K562 (cell line): ENCODE measurements at regions not wholly inside any gene's neighbourhood (a gene's known extent, or its start where the extent isn't known, plus 50 kb on each side); places are given as distances from the start of the nearest gene placed in this dataset.

ENCODE experiments used
- ATAC-seq: fragments of 200-7000 bp; cut with Tn5 transposase; 3 replicates; pipeline ENCODE4 v1.9.1; 2020; ENCODE audit warnings: moderate library complexity
- BruUV-seq: library from RNA; stranded (reverse); fragments of 400-500 nt; replicated peaks from 2 replicates; lab custom pipeline; 2021; lab: Mats Ljungman, UMichigan
- CTCF ChIA-PET: fragments of 300-600 bp; formaldehyde crosslinking; extraction: SDS; loops from one replicate; lab custom pipeline; 2021; ENCODE audit warnings: low intra/inter-chr PET ratio; lab: Yijun Ruan, JAX
- POLR2A ChIA-PET: fragments of 300-600, 350-650 bp; sonication (Branson Sonifier 250); formaldehyde crosslinking; extraction: SDS; loops from one replicate; lab custom pipeline; 2021; ENCODE audit warnings: antibody characterized with exemption, inconsistent platforms; lab: Yijun Ruan, JAX
- DNase-seq, 4 experiments: peaks; one replicate each; pipeline versions ENCODE4 v3.0.0 to v3.0.0-alpha.2; 2011 to 2018; ENCODE audit warnings: low spot score in 3 of 4, mixed read lengths in 3 of 4; ENCODE audit errors: extremely low read depth in 1 of 4
- FAIRE-seq: peaks from 2 replicates; lab custom pipeline; 2011; peaks lifted over from hg19 to GRCh38; lab: Jason Lieb, UNC
- H2AFZ ChIP-seq: 2 replicates; pipeline ENCODE4 v1.6.0; 2011; ENCODE audit warnings: low read depth, low read length, control low read depth, inconsistent platforms
- H3K27ac ChIP-seq: fragments of 200-600 bp; 3 replicates; pipeline ENCODE4 v1.8.0; 2011; ENCODE audit warnings: low read depth, mild to moderate bottlenecking, control low read depth, inconsistent platforms, low read length, moderate library complexity, mixed read lengths; ENCODE audit errors: extremely low read depth
- H3K27me3 ChIP-seq, 2 experiments: fragments of 300-600 bp in 1 of 2; 2 replicates in 1 of 2; 3 replicates in 1 of 2; pipeline versions ENCODE4 v1.6.0 to v1.8.0; 2011; ENCODE audit warnings: inconsistent platforms in 2 of 2, low read length in 2 of 2, mild to moderate bottlenecking in 1 of 2, mixed read lengths in 1 of 2, moderate library complexity in 1 of 2; ENCODE audit not compliant: control insufficient read depth in 2 of 2, insufficient read depth in 2 of 2
- H3K36me3 ChIP-seq: fragments of 300-600 bp; 3 replicates; pipeline ENCODE4 v1.8.0; 2011; ENCODE audit warnings: mild to moderate bottlenecking, low read length, inconsistent platforms; ENCODE audit not compliant: control insufficient read depth, insufficient read depth
- H3K4me1 ChIP-seq, 2 experiments: fragments of 200-600 bp in 1 of 2; replicated peaks in 1 of 2; 2 replicates in 1 of 2; 3 replicates in 1 of 2; pipeline versions ENCODE4 v1.5.1 to v1.8.0; 2011; ENCODE audit warnings: inconsistent platforms in 2 of 2, low read length in 2 of 2, mild to moderate bottlenecking in 1 of 2, mixed read lengths in 1 of 2, moderate library complexity in 1 of 2; ENCODE audit not compliant: control insufficient read depth in 2 of 2, insufficient read depth in 2 of 2
- H3K4me2 ChIP-seq: 2 replicates; pipeline ENCODE4 v1.6.1; 2011; ENCODE audit warnings: low read length, control low read depth, inconsistent platforms, mixed read lengths; ENCODE audit not compliant: insufficient read depth
- H3K4me3 ChIP-seq: fragments of 200-600 bp; sonication (generic), shearing (Covaris generic); 2 replicates; pipeline ENCODE4 v1.5.1; 2016; ENCODE audit warnings: control low read depth, inconsistent platforms
- H3K79me2 ChIP-seq: fragments of 200-600 bp; 3 replicates; pipeline ENCODE4 v1.8.0; 2011; ENCODE audit warnings: low read length, inconsistent platforms; ENCODE audit not compliant: control insufficient read depth, insufficient read depth
- H3K9ac ChIP-seq, 2 experiments: 2 replicates each; pipeline versions ENCODE4 v1.6.0 to v1.6.1; 2011; ENCODE audit warnings: low read depth in 2 of 2, low read length in 2 of 2, control low read depth in 1 of 2, inconsistent platforms in 1 of 2, mild to moderate bottlenecking in 1 of 2, mixed read lengths in 1 of 2; ENCODE audit not compliant: insufficient read depth in 1 of 2
- H3K9me1 ChIP-seq: one replicate; pipeline ENCODE4 v1.6.0; 2011; ENCODE audit warnings: inconsistent platforms, mild to moderate bottlenecking, low read length, moderate library complexity; ENCODE audit not compliant: control insufficient read depth, insufficient read depth
- H3K9me3 ChIP-seq: replicated peaks from 2 replicates; pipeline ENCODE4 v1.5.1; 2011; ENCODE audit warnings: low read depth, low read length, inconsistent platforms; ENCODE audit not compliant: control insufficient read depth, insufficient read depth
- H4K20me1 ChIP-seq: replicated peaks from 2 replicates; pipeline ENCODE4 v1.6.1; 2011; ENCODE audit warnings: low read length, inconsistent platforms, mixed read lengths; ENCODE audit not compliant: control insufficient read depth, insufficient read depth
- CLOCK ChIP-seq: fragments of 250-450 bp; sonication (Bioruptor Pico); IDR thresholded peaks from 2 replicates; pipeline ENCODE4 v1.4.0; 2020; ENCODE audit warnings: mild to moderate bottlenecking, moderate library complexity, borderline replicate concordance
- ELK3 ChIP-seq: fragments of 450-650 bp; formaldehyde crosslinking; IDR thresholded peaks from 2 replicates; pipeline ENCODE4 v1.4.0; 2020; ENCODE audit warnings: mild to moderate bottlenecking
- HCFC1 ChIP-seq: IDR thresholded peaks from 2 replicates; pipeline ENCODE4 v1.6.1; 2012; ENCODE audit warnings: low read depth, low read length, improper control_type of control experiment
- POLR2G ChIP-seq: fragments of 200-400 bp; formaldehyde crosslinking; IDR thresholded peaks from 2 replicates; pipeline ENCODE4 v1.6.1; 2017; ENCODE audit warnings: low read depth, mild to moderate bottlenecking, antibody characterized with exemption, low read length, moderate library complexity
- SMARCE1 ChIP-seq: fragments of 450-650 bp; IDR thresholded peaks from 2 replicates; pipeline ENCODE4 v1.7.1; 2016; ENCODE audit warnings: mild to moderate bottlenecking
- YY1 ChIP-seq, 3 experiments: IDR thresholded peaks; 2 replicates each; pipeline ENCODE4 v1.6.1; 2011; ENCODE audit warnings: low read length in 2 of 3, mild to moderate bottlenecking in 2 of 3, moderate library complexity in 2 of 3, borderline replicate concordance in 1 of 3, control low read depth in 1 of 3, low read depth in 1 of 3; ENCODE audit not compliant: insufficient read depth in 3 of 3, insufficient replicate concordance in 2 of 3, control insufficient read depth in 1 of 3, insufficient read length in 1 of 3; ENCODE audit errors: extremely low read depth in 1 of 3
- ZNF318 ChIP-seq, 2 experiments: fragments of 450-650 bp; IDR thresholded peaks; 2 replicates each; pipeline ENCODE4 v1.6.1; 2016; ENCODE audit warnings: mild to moderate bottlenecking in 2 of 2, borderline replicate concordance in 1 of 2, low read depth in 1 of 2, moderate library complexity in 1 of 2
- ZNF764 ChIP-seq: fragments of 250-450 bp; sonication (Bioruptor Pico); IDR thresholded peaks from 2 replicates; pipeline ENCODE4 v1.4.0; 2020; ENCODE audit warnings: low read depth, mild to moderate bottlenecking, moderate library complexity
- ZNF780A ChIP-seq: fragments of 250-450 bp; sonication (Bioruptor Pico); IDR thresholded peaks from 2 replicates; pipeline ENCODE4 v1.5.0; 2021; ENCODE audit warnings: mild to moderate bottlenecking
- WGBS: fragments of 100-300 bp; shearing (Covaris generic); methylation state at CpG from one replicate; pipeline ENCODE4 v1.1.6; 2016; ENCODE audit warnings: low coverage, mixed read lengths; ENCODE audit not compliant: insufficient coverage; ENCODE audit errors: missing lambda C conversion rate; 5-methylcytosine and 5-hydroxymethylcytosine counted together
- in situ Hi-C: fragments of 300-500 bp; cut with MboI; formaldehyde crosslinking; loops from 4 replicates; pipeline ENCODE4 v1.15.0; 2018; ENCODE audit warnings: inconsistent platforms, mixed read lengths
- intact Hi-C: fragments of 100-400 bp; cut with micrococcal nuclease; formaldehyde crosslinking; loops from 2 replicates; pipeline ENCODE4 v1.14.2; 2022

GRCh38 chr2:16178551-16179130, 238.3 kb downstream of the MYCN start:
- ChIA-PET POLR2A (interaction anchor here (0.8 kb wide), 1 partner anchor 247 kb away, joined by 3 read pairs; no protein-coding TSS in a partner anchor), CTCF (no interaction called here)
- 10% methylated on average over 7 of the region's 7 CpGs for WGBS
- BruUV-seq, result no TSS peak
- H3K27ac ChIP-seq, result no peak overlapping the region
- no peaks in the 10 kb centered on the region for H3K4me1 ChIP-seq
- H3K9ac ChIP-seq, result no peak overlapping the region
- no peak overlapping the region for H3K4me3 ChIP-seq
- no peaks in the 10 kb centered on the region for H3K9me3 ChIP-seq
- H4K20me1 ChIP-seq, result no peaks in the 10 kb centered on the region
- no peaks in the 10 kb centered on the region for H3K79me2 ChIP-seq
- no peaks in the 10 kb centered on the region for H3K36me3 ChIP-seq
- H3K9me1 ChIP-seq, result no peaks in the 10 kb centered on the region
- H3K27me3 ChIP-seq, result peaks cover 0 to 14% of the 10 kb centered on the region in 2 experiments; a peak in 2 of 5 replicates
- ATAC-seq, result no peak
- no peak for DNase-seq
- intact Hi-C loops, result no loop called here
- H3K4me2 ChIP-seq, result no peak overlapping the region
- in situ Hi-C loops, result no loop called here
- FAIRE-seq, result no peak
- no peak overlapping the region for H2AFZ ChIP-seq
- TF ChIP-seq YY1 (IDR thresholded peaks at IDR 0.05; ENCODE audit: borderline replicate concordance in 1 of 3, control insufficient read depth in 1 of 3, extremely low read depth in 1 of 3, insufficient read depth in 3 of 3, insufficient read length in 1 of 3, insufficient replicate concordance in 2 of 3, low read depth in 1 of 3, low read length in 2 of 3), result no peak
- TF ChIP-seq HCFC1, result no peak
- TF ChIP-seq CLOCK (CRISPR knock-in tag), result no peak
- no peak for TF ChIP-seq ZNF764
- TF ChIP-seq ELK3 (CRISPR knock-in tag), result no peak
- no peak for TF ChIP-seq POLR2G
- TF ChIP-seq SMARCE1, result no peak
- no peak for TF ChIP-seq ZNF318 (IDR thresholded peaks at IDR 0.05; ENCODE audit: borderline replicate concordance in 1 of 2, low read depth in 1 of 2)
- TF ChIP-seq ZNF780A (CRISPR knock-in tag), result no peak
